ENCODE measurements at regions not wholly inside any gene's neighbourhood (a gene's known extent, or its start where the extent isn't known, plus 50 kb on each side); places are given as distances from the start of the nearest gene placed in this dataset.

DNA sequence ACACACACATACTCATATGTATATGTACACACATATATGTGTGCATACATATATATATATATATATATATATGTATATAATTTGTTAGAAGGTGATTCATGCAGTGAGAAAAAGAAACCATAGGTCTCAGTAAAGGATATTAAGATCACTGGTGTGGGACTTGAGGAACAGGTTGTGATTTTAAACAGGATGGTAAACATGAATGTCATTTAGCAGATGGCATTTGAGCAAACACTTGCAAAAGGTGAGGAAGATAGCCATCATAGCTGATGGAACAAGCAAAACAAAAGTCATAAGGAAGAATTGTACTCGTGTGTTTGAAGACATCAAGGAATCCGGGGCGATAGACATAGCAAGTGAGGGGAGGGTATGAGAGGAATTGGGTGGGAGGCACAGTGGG, 784.5 kb downstream of the TSN start:
- TF ChIP-seq, protein P1, sequence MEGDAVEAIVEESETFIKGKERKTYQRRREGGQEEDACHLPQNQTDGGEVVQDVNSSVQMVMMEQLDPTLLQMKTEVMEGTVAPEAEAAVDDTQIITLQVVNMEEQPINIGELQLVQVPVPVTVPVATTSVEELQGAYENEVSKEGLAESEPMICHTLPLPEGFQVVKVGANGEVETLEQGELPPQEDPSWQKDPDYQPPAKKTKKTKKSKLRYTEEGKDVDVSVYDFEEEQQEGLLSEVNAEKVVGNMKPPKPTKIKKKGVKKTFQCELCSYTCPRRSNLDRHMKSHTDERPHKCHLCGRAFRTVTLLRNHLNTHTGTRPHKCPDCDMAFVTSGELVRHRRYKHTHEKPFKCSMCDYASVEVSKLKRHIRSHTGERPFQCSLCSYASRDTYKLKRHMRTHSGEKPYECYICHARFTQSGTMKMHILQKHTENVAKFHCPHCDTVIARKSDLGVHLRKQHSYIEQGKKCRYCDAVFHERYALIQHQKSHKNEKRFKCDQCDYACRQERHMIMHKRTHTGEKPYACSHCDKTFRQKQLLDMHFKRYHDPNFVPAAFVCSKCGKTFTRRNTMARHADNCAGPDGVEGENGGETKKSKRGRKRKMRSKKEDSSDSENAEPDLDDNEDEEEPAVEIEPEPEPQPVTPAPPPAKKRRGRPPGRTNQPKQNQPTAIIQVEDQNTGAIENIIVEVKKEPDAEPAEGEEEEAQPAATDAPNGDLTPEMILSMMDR (IDR thresholded peaks at IDR 0.05): no peak
- TF ChIP-seq POLR2AphosphoS5 (IDR thresholded peaks at IDR 0.05): no peak
- no peak for TF ChIP-seq POLR2A (IDR thresholded peaks at IDR 0.05)
- no peak for TF ChIP-seq EP300 (IDR thresholded peaks at IDR 0.05)

Measured in gastroesophageal sphincter (tissue), 3 donors.